ENCODE measurements at regions not wholly inside any gene's neighbourhood (a gene's known extent, or its start where the extent isn't known, plus 50 kb on each side); places are given as distances from the start of the nearest gene placed in this dataset.

DNA sequence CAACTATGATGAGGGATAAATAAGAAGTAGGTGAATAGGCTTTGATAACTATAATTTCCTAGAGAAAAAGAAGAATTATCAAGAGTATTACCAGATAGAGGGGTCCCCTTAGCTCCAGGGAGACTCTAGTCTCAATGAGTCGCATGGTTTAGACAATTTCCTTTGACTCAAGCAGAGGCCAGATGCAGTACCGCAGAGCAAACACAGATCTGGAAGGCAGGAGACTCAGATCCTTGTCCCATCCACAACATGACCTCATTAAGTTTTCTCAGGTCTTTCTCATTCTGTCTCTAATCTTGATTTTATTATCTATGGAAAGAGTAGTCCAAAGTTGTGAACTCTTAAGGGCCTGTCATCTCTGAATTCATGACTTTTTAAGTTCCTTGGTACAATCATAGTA lies 987.9 kb downstream of the NTRK3 start:
- intact Hi-C loops (cut with micrococcal nuclease) = no loop called here
- Histone ChIP-seq H3K36me3 (ENCODE audit: control insufficient read depth in 1 of 2, insufficient read depth in 2 of 2, low read length in 2 of 2) (no peaks in the 10 kb centered on the region), H3K4me3 (replicated peaks in 1 of 2; ENCODE audit: low read depth in 1 of 2, low read length in 2 of 2) (no peak overlapping the region), H3K27ac (ENCODE audit: low read depth, low read length) (no peak overlapping the region), H3K9me2 (ENCODE audit: insufficient read depth) (no peaks in the 10 kb centered on the region), H3K79me2 (ENCODE audit: insufficient read depth, low read length) (no peaks in the 10 kb centered on the region), H3K9ac (ENCODE audit: low read length) (no peak overlapping the region), H3K4me1 (ENCODE audit: control insufficient read depth in 1 of 2, insufficient read depth in 2 of 2, low read length in 2 of 2) (no peaks in the 10 kb centered on the region), H4K20me1 (ENCODE audit: insufficient read depth) (no peaks in the 10 kb centered on the region), H2AFZ (ENCODE audit: low read depth, low read length, poor library complexity, severe bottlenecking) (no peak overlapping the region), H3K27me3 (ENCODE audit: insufficient read depth, low read length) (no peaks in the 10 kb centered on the region), H3K9me3 (ENCODE audit: control insufficient read depth in 1 of 2, insufficient read depth in 1 of 2, low read depth in 1 of 2, low read length in 2 of 2) (peaks cover 12 to 23% of the 10 kb centered on the region in 2 experiments; a peak in 2 of 4 replicates), H3K4me2 (ENCODE audit: low read length) (no peak overlapping the region)
- ATAC-seq = no peak
- no peak for DNase-seq (ENCODE audit: low read depth, low spot score)
- CTCF ChIA-PET = no interaction called here
- BruUV-seq (replicated peaks) = no TSS peak
- POLR2A ChIA-PET = no interaction called here
- TF ChIP-seq SRF (IDR thresholded peaks at IDR 0.05; ENCODE audit: low read depth) (no peak), EZH2 (IDR thresholded peaks at IDR 0.05) (no peak), TCF7L2 (IDR thresholded peaks at IDR 0.05; ENCODE audit: borderline replicate concordance, extremely low read depth, insufficient read depth, insufficient read length) (no peak), YY1 (IDR thresholded peaks at IDR 0.05; ENCODE audit: extremely low read depth, insufficient replicate concordance, low read depth, low read length) (no peak), EGR1 (IDR thresholded peaks at IDR 0.05; ENCODE audit: low read depth) (no peak), JUND (IDR thresholded peaks at IDR 0.05) (no peak), CBX3 (IDR thresholded peaks at IDR 0.05; ENCODE audit: low read depth) (no peak), FOSL1 (IDR thresholded peaks at IDR 0.05; ENCODE audit: low read depth) (no peak), MAX (IDR thresholded peaks at IDR 0.05) (no peak), SP1 (IDR thresholded peaks at IDR 0.05; ENCODE audit: low read depth) (no peak), POLR2A (IDR thresholded peaks at IDR 0.05; ENCODE audit: borderline replicate concordance, extremely low read depth, insufficient read depth, insufficient read length) (no peak), POLR2AphosphoS5 (IDR thresholded peaks at IDR 0.05; ENCODE audit: low read depth, low read length) (no peak), RAD21 (IDR thresholded peaks at IDR 0.05; ENCODE audit: low read depth) (no peak), ELF1 (IDR thresholded peaks at IDR 0.05; ENCODE audit: borderline replicate concordance, low read depth) (no peak), SIN3A (IDR thresholded peaks at IDR 0.05; ENCODE audit: low read depth) (no peak), EZH2phosphoT487 (IDR thresholded peaks at IDR 0.05; ENCODE audit: borderline replicate concordance) (no peak), ZFX (IDR thresholded peaks at IDR 0.05) (no peak)
- TF ChIP-seq, protein P1, sequence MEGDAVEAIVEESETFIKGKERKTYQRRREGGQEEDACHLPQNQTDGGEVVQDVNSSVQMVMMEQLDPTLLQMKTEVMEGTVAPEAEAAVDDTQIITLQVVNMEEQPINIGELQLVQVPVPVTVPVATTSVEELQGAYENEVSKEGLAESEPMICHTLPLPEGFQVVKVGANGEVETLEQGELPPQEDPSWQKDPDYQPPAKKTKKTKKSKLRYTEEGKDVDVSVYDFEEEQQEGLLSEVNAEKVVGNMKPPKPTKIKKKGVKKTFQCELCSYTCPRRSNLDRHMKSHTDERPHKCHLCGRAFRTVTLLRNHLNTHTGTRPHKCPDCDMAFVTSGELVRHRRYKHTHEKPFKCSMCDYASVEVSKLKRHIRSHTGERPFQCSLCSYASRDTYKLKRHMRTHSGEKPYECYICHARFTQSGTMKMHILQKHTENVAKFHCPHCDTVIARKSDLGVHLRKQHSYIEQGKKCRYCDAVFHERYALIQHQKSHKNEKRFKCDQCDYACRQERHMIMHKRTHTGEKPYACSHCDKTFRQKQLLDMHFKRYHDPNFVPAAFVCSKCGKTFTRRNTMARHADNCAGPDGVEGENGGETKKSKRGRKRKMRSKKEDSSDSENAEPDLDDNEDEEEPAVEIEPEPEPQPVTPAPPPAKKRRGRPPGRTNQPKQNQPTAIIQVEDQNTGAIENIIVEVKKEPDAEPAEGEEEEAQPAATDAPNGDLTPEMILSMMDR (IDR thresholded peaks at IDR 0.05 in 2 of 3, conservative IDR thresholded peaks at IDR 0.05 in 1 of 3; ENCODE audit: borderline replicate concordance in 1 of 3, insufficient read depth in 1 of 3, low read depth in 2 of 3, low read length in 2 of 3) = no peak
- TF ChIP-seq, protein P2, sequence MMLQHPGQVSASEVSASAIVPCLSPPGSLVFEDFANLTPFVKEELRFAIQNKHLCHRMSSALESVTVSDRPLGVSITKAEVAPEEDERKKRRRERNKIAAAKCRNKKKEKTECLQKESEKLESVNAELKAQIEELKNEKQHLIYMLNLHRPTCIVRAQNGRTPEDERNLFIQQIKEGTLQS (IDR thresholded peaks at IDR 0.05) = no peak
- RAD21 ChIA-PET (ENCODE audit: low non-redundant PET in 1 of 2, low total read pairs in 2 of 2, uncharacterized antibody in 2 of 2, unreplicated experiment in 2 of 2) = no interaction called here
